Chondrocyte (in vitro differentiated cells): ENCODE measurements at regions not wholly inside any gene's neighbourhood (a gene's known extent, or its start where the extent isn't known, plus 50 kb on each side); places are given as distances from the start of the nearest gene placed in this dataset.

Experiments used
- DNase-seq: peaks from one replicate; pipeline ENCODE4 v3.0.0; 2021; ENCODE audit warnings: mixed read lengths, low spot score
- H3K27ac Mint-ChIP-seq: one replicate; pipeline ENCODE4 v1.8.0; 2021; ENCODE audit warnings: mild to moderate bottlenecking, moderate library complexity, mixed read lengths; ENCODE audit not compliant: unreplicated experiment
- H3K27me3 Mint-ChIP-seq: 2 replicates; pipeline ENCODE4 v1.8.0; 2021; ENCODE audit warnings: low read depth, mixed read lengths
- H3K36me3 Mint-ChIP-seq: 2 replicates; pipeline ENCODE4 v1.8.0; 2021; ENCODE audit warnings: low read depth, mixed read lengths
- H3K4me1 Mint-ChIP-seq: 2 replicates; pipeline ENCODE4 v1.8.0; 2021; ENCODE audit warnings: low read depth, mild to moderate bottlenecking, mixed read lengths
- H3K4me3 Mint-ChIP-seq: one replicate; pipeline ENCODE4 v1.8.0; 2021; ENCODE audit warnings: mild to moderate bottlenecking, moderate library complexity, mixed read lengths; ENCODE audit not compliant: unreplicated experiment
- H3K9me3 Mint-ChIP-seq: 2 replicates; pipeline ENCODE4 v1.8.0; 2021; ENCODE audit warnings: low read depth, mixed read lengths
- CTCF ChIP-seq: fragments of 200-600 bp; sonication (generic); IDR thresholded peaks from 2 replicates; pipeline ENCODE4 v1.5.0; 2021; ENCODE audit warnings: antibody characterized with exemption, mild to moderate bottlenecking, moderate library complexity

- H3K4me1 Mint-ChIP-seq, result no peaks in the 10 kb centered on the region
- H3K9me3 Mint-ChIP-seq, result no peaks in the 10 kb centered on the region
- no peak overlapping the region for H3K4me3 Mint-ChIP-seq
- TF ChIP-seq CTCF, result no peak
- no peak overlapping the region for H3K27ac Mint-ChIP-seq
- H3K36me3 Mint-ChIP-seq, result no peaks in the 10 kb centered on the region
- DNase-seq, result no peak
- H3K27me3 Mint-ChIP-seq, result peaks cover 4% of the 10 kb centered on the region
Measured at GRCh38 chr3:118402971-118403370, 631.7 kb downstream of the IGSF11 start.

GRCh38 chr3:118406562-118406961 lies 628.1 kb downstream of the IGSF11 start:
- Mint-ChIP-seq H3K4me3 (no peak overlapping the region), H3K27ac (no peak overlapping the region), H3K36me3 (no peaks in the 10 kb centered on the region), H3K27me3 (peaks cover 2% of the 10 kb centered on the region), H3K9me3 (peaks cover 6% of the 10 kb centered on the region), H3K4me1 (no peaks in the 10 kb centered on the region)
- DNase-seq, result no peak
- TF ChIP-seq CTCF, result no peak

GRCh38 chr3:118408431-118408830 lies 626.2 kb downstream of the IGSF11 start:
- no peak for TF ChIP-seq CTCF
- Mint-ChIP-seq H3K36me3 (no peaks in the 10 kb centered on the region), H3K4me3 (no peak overlapping the region), H3K9me3 (peaks cover 6% of the 10 kb centered on the region), H3K4me1 (no peaks in the 10 kb centered on the region), H3K27me3 (peaks cover 6% of the 10 kb centered on the region), H3K27ac (no peak overlapping the region)
- no peak for DNase-seq

GRCh38 chr3:118412503-118412902 lies 622.1 kb downstream of the IGSF11 start:
- DNase-seq, result no peak
- H3K9me3 Mint-ChIP-seq, result peaks cover 6% of the 10 kb centered on the region
- no peak for TF ChIP-seq CTCF
- no peak overlapping the region for H3K4me3 Mint-ChIP-seq
- no peak overlapping the region for H3K27ac Mint-ChIP-seq
- H3K27me3 Mint-ChIP-seq, result peaks cover 11% of the 10 kb centered on the region
- H3K4me1 Mint-ChIP-seq, result no peaks in the 10 kb centered on the region
- no peaks in the 10 kb centered on the region for H3K36me3 Mint-ChIP-seq

GRCh38 chr3:118425272-118425837 lies 609.3 kb downstream of the IGSF11 start:
- no peak overlapping the region for H3K27ac Mint-ChIP-seq
- H3K4me1 Mint-ChIP-seq, result no peaks in the 10 kb centered on the region
- H3K9me3 Mint-ChIP-seq, result no peaks in the 10 kb centered on the region
- peaks cover 5% of the 10 kb centered on the region for H3K27me3 Mint-ChIP-seq
- H3K36me3 Mint-ChIP-seq, result no peaks in the 10 kb centered on the region
- H3K4me3 Mint-ChIP-seq, result no peak overlapping the region
- TF ChIP-seq CTCF, result no peak
- no peak for DNase-seq
